Hepatocyte (in vitro differentiated cells): ENCODE measurements at regions not wholly inside any gene's neighbourhood (a gene's known extent, or its start where the extent isn't known, plus 50 kb on each side); places are given as distances from the start of the nearest gene placed in this dataset.

Experiments used
- DNase-seq: peaks from one replicate; pipeline ENCODE4 v3.0.0-alpha.2; 2016; ENCODE audit warnings: low spot score
- H2AFZ ChIP-seq: fragments of 200-600 bp; sonication (generic); 2 replicates; pipeline ENCODE4 v1.6.0; 2016; ENCODE audit warnings: antibody characterized with exemption, mild to moderate bottlenecking
- H3K27ac ChIP-seq: fragments of 200-600 bp; sonication (generic); 2 replicates; pipeline ENCODE4 v1.5.1; 2016; ENCODE audit warnings: mild to moderate bottlenecking
- H3K27me3 ChIP-seq: fragments of 200-600 bp; sonication (generic); 2 replicates; pipeline ENCODE4 v1.6.1; 2016
- H3K36me3 ChIP-seq: fragments of 200-600 bp; sonication (generic); replicated peaks from 2 replicates; pipeline ENCODE4 v1.5.1; 2016; ENCODE audit warnings: low read depth; ENCODE audit not compliant: insufficient read depth
- H3K4me1 ChIP-seq: fragments of 200-600 bp; sonication (generic); 2 replicates; pipeline ENCODE4 v1.5.1; 2016; ENCODE audit warnings: mild to moderate bottlenecking, moderate library complexity; ENCODE audit not compliant: insufficient read depth
- H3K4me2 ChIP-seq: fragments of 200-600 bp; sonication (generic); 2 replicates; pipeline ENCODE4 v1.6.0; 2016
- H3K4me3 ChIP-seq: fragments of 200-600 bp; sonication (generic); 2 replicates; pipeline ENCODE4 v1.5.1; 2016; ENCODE audit warnings: mild to moderate bottlenecking
- H3K79me2 ChIP-seq: fragments of 200-600 bp; sonication (generic); 2 replicates; pipeline ENCODE4 v1.6.0; 2017; ENCODE audit warnings: mild to moderate bottlenecking
- H3K9me2 ChIP-seq: fragments of 200-600 bp; sonication (generic); replicated peaks from 2 replicates; pipeline ENCODE4 v1.6.0; 2017; ENCODE audit warnings: mild to moderate bottlenecking; ENCODE audit not compliant: insufficient read depth
- H3K9me3 ChIP-seq: fragments of 200-600 bp; sonication (generic); 2 replicates; pipeline ENCODE4 v1.5.1; 2016; ENCODE audit warnings: low read depth, mild to moderate bottlenecking
- H4K20me1 ChIP-seq: fragments of 200-600 bp; sonication (generic); 2 replicates; pipeline ENCODE4 v1.6.0; 2016; ENCODE audit warnings: mild to moderate bottlenecking; ENCODE audit not compliant: insufficient read depth, poor library complexity, severe bottlenecking
- EZH2 ChIP-seq: fragments of 200-600 bp; sonication (generic); IDR thresholded peaks from 2 replicates; pipeline ENCODE4 v1.6.1; 2016; ENCODE audit warnings: antibody characterized with exemption, mild to moderate bottlenecking, borderline replicate concordance
- EZH2phosphoT487 ChIP-seq: fragments of 200-600 bp; sonication (generic); IDR thresholded peaks from one replicate; pipeline ENCODE4 v1.6.1; 2018; ENCODE audit warnings: antibody characterized with exemption, mild to moderate bottlenecking, low read depth, moderate library complexity; ENCODE audit not compliant: unreplicated experiment, severe bottlenecking
- WGBS: methylation state at CpG from one replicate; pipeline ENCODE4 v1.1.6; 2016; ENCODE audit warnings: low lambda C conversion rate; ENCODE audit errors: missing lambda C conversion rate; 5-methylcytosine and 5-hydroxymethylcytosine counted together
- TF ChIP-seq, protein P1 (sequence below): fragments of 200-600 bp; sonication (generic); IDR thresholded peaks from 2 replicates; pipeline ENCODE4 v1.5.1; 2016; ENCODE audit warnings: antibody characterized with exemption, mild to moderate bottlenecking; ENCODE audit not compliant: poor library complexity

GRCh38 chr19:28602675-28603298 is 610.2 kb downstream of the UQCRFS1 start:
- Histone ChIP-seq H3K4me3 (no peak overlapping the region), H3K4me2 (no peak overlapping the region), H3K36me3 (no peaks in the 10 kb centered on the region), H3K4me1 (no peaks in the 10 kb centered on the region), H4K20me1 (no peaks in the 10 kb centered on the region), H3K27ac (no peak overlapping the region), H2AFZ (no peak overlapping the region), H3K9me2 (no peaks in the 10 kb centered on the region), H3K27me3 (no peaks in the 10 kb centered on the region), H3K9me3 (no peaks in the 10 kb centered on the region), H3K79me2 (no peaks in the 10 kb centered on the region)
- TF ChIP-seq EZH2 (no peak), EZH2phosphoT487 (no peak)
- TF ChIP-seq, protein P1, sequence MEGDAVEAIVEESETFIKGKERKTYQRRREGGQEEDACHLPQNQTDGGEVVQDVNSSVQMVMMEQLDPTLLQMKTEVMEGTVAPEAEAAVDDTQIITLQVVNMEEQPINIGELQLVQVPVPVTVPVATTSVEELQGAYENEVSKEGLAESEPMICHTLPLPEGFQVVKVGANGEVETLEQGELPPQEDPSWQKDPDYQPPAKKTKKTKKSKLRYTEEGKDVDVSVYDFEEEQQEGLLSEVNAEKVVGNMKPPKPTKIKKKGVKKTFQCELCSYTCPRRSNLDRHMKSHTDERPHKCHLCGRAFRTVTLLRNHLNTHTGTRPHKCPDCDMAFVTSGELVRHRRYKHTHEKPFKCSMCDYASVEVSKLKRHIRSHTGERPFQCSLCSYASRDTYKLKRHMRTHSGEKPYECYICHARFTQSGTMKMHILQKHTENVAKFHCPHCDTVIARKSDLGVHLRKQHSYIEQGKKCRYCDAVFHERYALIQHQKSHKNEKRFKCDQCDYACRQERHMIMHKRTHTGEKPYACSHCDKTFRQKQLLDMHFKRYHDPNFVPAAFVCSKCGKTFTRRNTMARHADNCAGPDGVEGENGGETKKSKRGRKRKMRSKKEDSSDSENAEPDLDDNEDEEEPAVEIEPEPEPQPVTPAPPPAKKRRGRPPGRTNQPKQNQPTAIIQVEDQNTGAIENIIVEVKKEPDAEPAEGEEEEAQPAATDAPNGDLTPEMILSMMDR = no peak
- 89% methylated on average over 9 of the region's 9 CpGs for WGBS
- DNase-seq = no peak

- Histone ChIP-seq H3K9me3 (no peaks in the 10 kb centered on the region), H3K4me2 (no peak overlapping the region), H3K36me3 (no peaks in the 10 kb centered on the region), H3K27ac (no peak overlapping the region), H3K79me2 (no peaks in the 10 kb centered on the region), H3K27me3 (no peaks in the 10 kb centered on the region), H2AFZ (no peak overlapping the region), H3K4me1 (no peaks in the 10 kb centered on the region), H3K9me2 (no peaks in the 10 kb centered on the region), H4K20me1 (no peaks in the 10 kb centered on the region), H3K4me3 (no peak overlapping the region)
- 88% methylated on average over 10 of the region's 10 CpGs for WGBS
- no peak for DNase-seq
- TF ChIP-seq, protein P1 = no peak
- no peak for TF ChIP-seq EZH2phosphoT487
Measured at GRCh38 chr19:28601723-28602440, 611.1 kb downstream of the UQCRFS1 start.

DNA sequence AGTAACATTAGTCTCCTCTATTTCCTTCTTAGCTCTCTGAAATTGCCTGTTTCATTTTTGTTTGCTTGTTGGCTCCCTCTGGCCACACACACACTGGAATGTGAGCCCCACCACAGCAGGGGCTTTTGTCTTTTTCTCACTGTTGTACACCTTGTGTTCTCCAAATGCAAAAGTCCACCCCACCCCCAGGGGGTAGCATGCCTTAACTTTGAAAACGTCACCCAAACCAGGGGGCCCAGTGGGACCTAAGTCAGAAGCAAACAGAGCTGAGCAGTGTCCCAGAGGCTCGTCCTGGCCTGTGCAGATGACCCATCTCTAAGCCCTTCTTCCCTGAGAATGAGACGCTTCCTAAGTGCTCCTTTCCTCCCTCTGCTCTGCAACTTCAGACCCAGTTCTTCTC is 614.1 kb downstream of the UQCRFS1 start:
- H3K79me2 ChIP-seq = no peaks in the 10 kb centered on the region
- no peak overlapping the region for H3K27ac ChIP-seq
- 68% methylated on average over 3 of the region's 3 CpGs for WGBS

More for the DNA sequence above, 614.1 kb downstream of the UQCRFS1 start:
- H2AFZ ChIP-seq = no peak overlapping the region
- no peaks in the 10 kb centered on the region for H3K9me2 ChIP-seq
- no peak for DNase-seq
- no peaks in the 10 kb centered on the region for H3K4me1 ChIP-seq
- no peak overlapping the region for H3K4me3 ChIP-seq
- no peaks in the 10 kb centered on the region for H3K27me3 ChIP-seq
- H3K4me2 ChIP-seq = no peak overlapping the region
- no peaks in the 10 kb centered on the region for H4K20me1 ChIP-seq
- no peaks in the 10 kb centered on the region for H3K9me3 ChIP-seq
- H3K36me3 ChIP-seq = no peaks in the 10 kb centered on the region
- TF ChIP-seq EZH2 (no peak), EZH2phosphoT487 (no peak)
- TF ChIP-seq, protein P1 = no peak
